NCI-H526 (cell line): ENCODE measurements at regions not wholly inside any gene's neighbourhood (a gene's known extent, or its start where the extent isn't known, plus 50 kb on each side); places are given as distances from the start of the nearest gene placed in this dataset.
"Not testable (repeated sequence)": the region's sequence is repeated elsewhere in the genome, so short reads cannot be mapped to it uniquely, and the experiment has no call there.

Experiments used
- DNase-seq, 2 experiments: peaks; one replicate each; lab custom pipeline; 2025; lab: John Stamatoyannopoulos, UW

DNA sequence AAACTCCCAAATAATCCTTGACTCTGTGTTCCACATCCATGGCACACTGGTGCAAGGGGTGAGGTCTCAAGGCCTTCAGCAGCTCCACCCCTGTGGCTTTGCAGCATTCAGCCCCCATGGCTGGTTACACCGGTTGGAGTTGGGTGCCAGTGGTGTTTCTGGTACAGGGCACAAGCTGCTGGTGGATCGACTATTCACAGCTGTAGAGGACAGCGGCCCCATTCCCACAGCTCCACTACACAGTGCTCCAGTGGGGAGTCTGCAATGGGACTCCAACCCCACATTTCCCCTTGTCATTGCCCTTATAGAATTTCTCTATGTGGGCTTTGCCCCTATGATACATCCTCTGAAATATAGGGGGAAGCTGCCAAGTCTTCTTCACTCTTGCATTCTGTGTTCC is 64.3 kb upstream of the SGO1 start:
- DNase-seq = no peak

GRCh38 chr3:20246662-20247061 is 60.7 kb upstream of the SGO1 start:
- no peak for DNase-seq

- DNase-seq = no peak
Observed at GRCh38 chr3:20245781-20246180, 59.8 kb upstream of the SGO1 start.

DNA sequence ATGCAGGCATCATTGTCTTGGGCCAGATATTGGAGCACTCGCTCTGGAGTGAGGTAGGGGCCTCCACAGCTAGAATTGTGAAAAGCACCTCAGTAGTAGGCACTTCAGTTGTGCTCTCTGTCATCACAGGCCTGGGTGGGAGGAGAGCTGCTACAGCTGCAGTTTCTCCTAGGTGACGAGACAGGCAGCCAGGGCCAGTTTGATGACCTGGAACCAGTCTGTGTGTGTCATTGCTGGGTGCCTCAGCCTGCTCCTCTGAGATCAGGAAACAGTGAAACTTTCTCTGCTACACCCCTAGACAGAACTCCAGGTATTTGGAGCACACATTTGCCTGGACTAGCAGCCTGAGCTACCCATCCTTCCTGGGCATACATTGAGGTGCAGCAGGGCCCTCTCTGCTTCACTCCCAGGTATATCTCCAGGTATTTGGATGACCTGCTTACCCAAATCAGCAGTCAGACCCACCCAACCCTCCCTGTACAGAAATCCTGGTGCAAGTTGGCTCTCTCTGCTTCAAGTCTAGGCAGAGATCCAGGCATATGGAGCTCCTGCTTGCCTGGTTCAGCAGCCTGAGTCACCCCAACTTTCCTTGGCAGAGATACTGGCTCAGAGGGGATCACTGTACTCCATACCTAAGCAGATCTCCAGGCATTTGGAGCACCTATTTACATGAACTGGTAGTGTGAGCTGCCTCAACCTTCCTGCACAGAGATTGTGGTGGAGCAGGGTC is 54.3 kb upstream of the SGO1 start:
- no peak for DNase-seq

DNA sequence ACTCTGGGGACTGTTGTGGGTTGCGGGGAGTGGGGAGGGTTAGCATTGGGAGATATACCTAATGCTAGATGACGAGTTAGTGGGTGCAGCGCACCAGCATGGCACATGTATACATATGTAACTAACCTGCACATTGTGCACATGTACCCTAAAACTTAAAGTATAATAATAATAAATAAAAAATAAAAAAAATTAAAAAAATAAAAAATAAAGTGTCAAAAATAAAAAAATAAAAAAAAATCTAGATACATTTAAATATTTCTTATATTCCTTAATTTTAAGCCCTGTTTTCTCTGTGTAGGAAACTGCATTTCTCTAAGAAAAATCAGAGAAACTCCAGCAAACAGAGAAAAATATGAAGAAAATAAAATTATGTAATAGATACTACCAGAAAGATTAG is 52.2 kb upstream of the SGO1 start:
- not testable (repeated sequence) for DNase-seq

DNA sequence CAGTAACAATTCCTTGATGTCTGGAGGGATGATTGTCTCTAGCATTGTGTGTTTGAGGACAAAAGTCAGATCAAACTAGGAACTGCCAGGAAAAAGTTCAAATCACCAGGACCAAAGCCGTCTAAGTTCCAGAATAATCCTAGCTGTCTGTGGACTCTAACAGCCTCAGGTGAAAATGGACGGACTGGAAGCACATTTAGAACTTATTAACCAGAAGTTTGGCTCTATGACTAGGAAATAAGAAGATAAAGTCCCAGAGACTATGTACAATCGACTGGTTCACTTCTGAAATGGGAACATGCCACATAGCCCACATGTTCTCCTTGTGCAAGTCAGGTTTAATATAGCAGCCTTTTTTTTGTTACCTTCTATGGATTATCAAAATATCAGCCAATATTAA is 50.6 kb upstream of the SGO1 start:
- no peak for DNase-seq
